HL-60 (cell line): ENCODE measurements at regions not wholly inside any gene's neighbourhood (a gene's known extent, or its start where the extent isn't known, plus 50 kb on each side); places are given as distances from the start of the nearest gene placed in this dataset.

Experiments used
- SPI1 ChIP-seq: IDR thresholded peaks from 2 replicates; pipeline ENCODE4 v1.6.1; 2012; ENCODE audit warnings: low read depth, mild to moderate bottlenecking, borderline replicate concordance
- TF ChIP-seq, protein P1 (sequence below): IDR thresholded peaks from 2 replicates; pipeline ENCODE4 v1.6.1; 2012; ENCODE audit warnings: low read depth; ENCODE audit not compliant: insufficient replicate concordance
- TF ChIP-seq, protein P2 (sequence below): IDR thresholded peaks from one replicate; pipeline ENCODE4 v1.5.1; 2011; ENCODE audit warnings: low read length, control low read depth, inconsistent platforms; ENCODE audit not compliant: insufficient read depth

DNA sequence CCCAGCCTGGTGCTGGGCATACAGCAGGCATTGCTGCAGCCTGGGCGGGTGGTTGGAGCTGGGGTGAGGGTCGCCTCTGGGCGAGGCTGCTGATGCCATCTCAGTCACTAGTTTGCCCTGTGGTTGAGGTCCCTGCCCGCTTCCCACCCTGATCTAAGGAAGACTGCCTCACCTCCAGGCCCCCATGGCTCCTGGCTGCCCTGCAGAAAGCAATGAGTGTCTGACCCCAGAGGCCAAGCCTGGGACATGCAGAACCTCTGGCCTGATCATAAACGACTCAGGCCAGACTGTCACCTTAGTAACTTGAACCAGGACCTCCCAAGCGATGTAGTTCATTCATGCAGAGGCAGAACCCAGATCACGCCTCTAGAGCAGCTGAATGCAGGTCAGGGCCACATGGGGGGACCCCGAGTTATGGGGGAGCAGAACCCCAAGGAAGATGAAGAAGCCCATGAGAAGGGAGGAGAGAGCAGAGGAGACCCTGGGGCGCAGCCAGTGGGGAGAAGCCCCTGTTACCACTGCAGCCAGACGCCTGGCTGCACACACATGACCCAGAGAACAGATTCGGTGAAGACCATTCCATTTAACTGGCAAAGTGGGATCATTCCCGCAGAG is 213.9 kb downstream of the TBC1D2B start:
- TF ChIP-seq, protein P1, sequence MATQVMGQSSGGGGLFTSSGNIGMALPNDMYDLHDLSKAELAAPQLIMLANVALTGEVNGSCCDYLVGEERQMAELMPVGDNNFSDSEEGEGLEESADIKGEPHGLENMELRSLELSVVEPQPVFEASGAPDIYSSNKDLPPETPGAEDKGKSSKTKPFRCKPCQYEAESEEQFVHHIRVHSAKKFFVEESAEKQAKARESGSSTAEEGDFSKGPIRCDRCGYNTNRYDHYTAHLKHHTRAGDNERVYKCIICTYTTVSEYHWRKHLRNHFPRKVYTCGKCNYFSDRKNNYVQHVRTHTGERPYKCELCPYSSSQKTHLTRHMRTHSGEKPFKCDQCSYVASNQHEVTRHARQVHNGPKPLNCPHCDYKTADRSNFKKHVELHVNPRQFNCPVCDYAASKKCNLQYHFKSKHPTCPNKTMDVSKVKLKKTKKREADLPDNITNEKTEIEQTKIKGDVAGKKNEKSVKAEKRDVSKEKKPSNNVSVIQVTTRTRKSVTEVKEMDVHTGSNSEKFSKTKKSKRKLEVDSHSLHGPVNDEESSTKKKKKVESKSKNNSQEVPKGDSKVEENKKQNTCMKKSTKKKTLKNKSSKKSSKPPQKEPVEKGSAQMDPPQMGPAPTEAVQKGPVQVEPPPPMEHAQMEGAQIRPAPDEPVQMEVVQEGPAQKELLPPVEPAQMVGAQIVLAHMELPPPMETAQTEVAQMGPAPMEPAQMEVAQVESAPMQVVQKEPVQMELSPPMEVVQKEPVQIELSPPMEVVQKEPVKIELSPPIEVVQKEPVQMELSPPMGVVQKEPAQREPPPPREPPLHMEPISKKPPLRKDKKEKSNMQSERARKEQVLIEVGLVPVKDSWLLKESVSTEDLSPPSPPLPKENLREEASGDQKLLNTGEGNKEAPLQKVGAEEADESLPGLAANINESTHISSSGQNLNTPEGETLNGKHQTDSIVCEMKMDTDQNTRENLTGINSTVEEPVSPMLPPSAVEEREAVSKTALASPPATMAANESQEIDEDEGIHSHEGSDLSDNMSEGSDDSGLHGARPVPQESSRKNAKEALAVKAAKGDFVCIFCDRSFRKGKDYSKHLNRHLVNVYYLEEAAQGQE = no peak
- TF ChIP-seq, protein P2, sequence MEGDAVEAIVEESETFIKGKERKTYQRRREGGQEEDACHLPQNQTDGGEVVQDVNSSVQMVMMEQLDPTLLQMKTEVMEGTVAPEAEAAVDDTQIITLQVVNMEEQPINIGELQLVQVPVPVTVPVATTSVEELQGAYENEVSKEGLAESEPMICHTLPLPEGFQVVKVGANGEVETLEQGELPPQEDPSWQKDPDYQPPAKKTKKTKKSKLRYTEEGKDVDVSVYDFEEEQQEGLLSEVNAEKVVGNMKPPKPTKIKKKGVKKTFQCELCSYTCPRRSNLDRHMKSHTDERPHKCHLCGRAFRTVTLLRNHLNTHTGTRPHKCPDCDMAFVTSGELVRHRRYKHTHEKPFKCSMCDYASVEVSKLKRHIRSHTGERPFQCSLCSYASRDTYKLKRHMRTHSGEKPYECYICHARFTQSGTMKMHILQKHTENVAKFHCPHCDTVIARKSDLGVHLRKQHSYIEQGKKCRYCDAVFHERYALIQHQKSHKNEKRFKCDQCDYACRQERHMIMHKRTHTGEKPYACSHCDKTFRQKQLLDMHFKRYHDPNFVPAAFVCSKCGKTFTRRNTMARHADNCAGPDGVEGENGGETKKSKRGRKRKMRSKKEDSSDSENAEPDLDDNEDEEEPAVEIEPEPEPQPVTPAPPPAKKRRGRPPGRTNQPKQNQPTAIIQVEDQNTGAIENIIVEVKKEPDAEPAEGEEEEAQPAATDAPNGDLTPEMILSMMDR = no peak
- TF ChIP-seq SPI1 = no peak
